GM23338 (cell line): ENCODE measurements at regions not wholly inside any gene's neighbourhood (a gene's known extent, or its start where the extent isn't known, plus 50 kb on each side); places are given as distances from the start of the nearest gene placed in this dataset.
"Not testable (repeated sequence)": the region's sequence is repeated elsewhere in the genome, so short reads cannot be mapped to it uniquely, and the experiment has no call there.

Experiments used
- CTCF ChIP-seq, 2 experiments: fragments of 200-600 bp in 1 of 2; sonication (generic) in 1 of 2; conservative IDR thresholded peaks; 2 replicates each; pipeline versions ENCODE4 v1.5.1 to v1.6.1; 2016 to 2017; ENCODE audit warnings: antibody characterized with exemption in 2 of 2, low read depth in 2 of 2, mild to moderate bottlenecking in 2 of 2, moderate library complexity in 1 of 2
- EZH2phosphoT487 ChIP-seq: fragments of 200-600 bp; sonication (generic); IDR thresholded peaks from one replicate; pipeline ENCODE4 v1.8.1; 2018; ENCODE audit warnings: antibody characterized with exemption; ENCODE audit not compliant: unreplicated experiment
- REST ChIP-seq: IDR thresholded peaks from one replicate; pipeline ENCODE4 v1.6.1; 2018; ENCODE audit warnings: antibody characterized with exemption; ENCODE audit not compliant: unreplicated experiment

DNA sequence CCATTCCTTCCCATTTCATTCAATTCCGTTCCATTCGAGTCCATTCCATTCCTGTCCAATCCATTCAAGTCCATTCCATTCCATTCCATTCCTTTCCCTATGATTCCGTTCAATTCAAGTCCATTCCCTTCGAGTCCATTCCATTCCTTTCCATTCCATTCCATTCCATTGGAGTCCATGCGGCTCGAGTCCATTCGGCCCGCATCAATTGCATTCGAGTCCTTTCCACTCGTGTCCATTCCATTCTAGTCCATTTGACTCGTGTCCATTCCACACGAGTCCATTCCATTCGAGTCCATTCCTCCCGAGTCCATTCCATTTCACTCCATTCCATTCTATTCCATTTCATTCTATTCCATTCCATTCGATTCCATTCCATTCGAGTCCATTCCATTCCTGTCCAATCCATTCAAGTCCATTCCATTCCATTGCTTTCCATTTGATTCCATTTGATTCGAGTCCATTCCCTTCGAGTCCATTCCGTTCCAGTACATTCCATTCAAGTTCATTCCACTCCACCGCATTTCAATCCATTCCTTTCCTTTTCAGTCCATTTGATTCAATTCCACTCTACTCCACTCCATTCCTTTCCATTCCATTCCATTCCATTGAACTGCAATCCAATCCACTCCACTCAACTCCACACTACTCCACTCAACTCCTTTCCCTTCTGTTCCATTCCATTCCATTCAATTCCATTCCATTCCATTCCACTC, 2565.9 kb upstream of the TPTE start:
- not testable (repeated sequence) for TF ChIP-seq CTCF (conservative IDR thresholded peaks at IDR 0.05; ENCODE audit: low read depth in 2 of 2); EZH2phosphoT487; REST
